OCI-LY7 (cell line): ENCODE measurements at regions not wholly inside any gene's neighbourhood (a gene's known extent, or its start where the extent isn't known, plus 50 kb on each side); places are given as distances from the start of the nearest gene placed in this dataset.

Experiments used
- EZH2phosphoT487 ChIP-seq: fragments of 200-600 bp; sonication (generic); IDR thresholded peaks from 2 replicates; pipeline ENCODE4 v1.6.1; 2018; ENCODE audit warnings: low read depth, borderline replicate concordance, mild to moderate bottlenecking, mixed run types, antibody characterized with exemption, low read length, moderate library complexity, mixed read lengths
- TF ChIP-seq, protein P1 (sequence below): fragments of 200-600 bp; sonication (generic); conservative IDR thresholded peaks from 2 replicates; pipeline ENCODE4 v1.5.1; 2014; ENCODE audit warnings: mild to moderate bottlenecking, antibody characterized with exemption, low read length, moderate library complexity, mixed read lengths

DNA sequence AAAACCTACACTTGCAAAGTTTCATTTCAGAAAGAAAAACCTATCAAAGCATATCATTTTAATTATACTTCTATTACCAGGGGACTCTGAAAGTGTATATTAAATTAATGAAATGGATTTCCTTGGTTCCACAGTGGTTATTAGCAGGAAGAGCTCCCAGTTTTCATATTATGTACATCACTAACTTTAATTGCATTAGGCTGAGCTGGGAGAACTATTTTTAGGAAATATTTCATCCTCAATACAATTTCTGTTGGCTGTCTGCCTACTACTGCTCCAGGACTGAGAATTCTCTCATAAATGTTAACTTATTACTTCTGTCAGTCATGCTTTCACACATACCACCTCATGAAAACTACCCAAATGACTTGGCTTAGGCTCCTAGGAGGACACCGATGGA lies 301.4 kb downstream of the CMPK2 start:
- TF ChIP-seq, protein P1, sequence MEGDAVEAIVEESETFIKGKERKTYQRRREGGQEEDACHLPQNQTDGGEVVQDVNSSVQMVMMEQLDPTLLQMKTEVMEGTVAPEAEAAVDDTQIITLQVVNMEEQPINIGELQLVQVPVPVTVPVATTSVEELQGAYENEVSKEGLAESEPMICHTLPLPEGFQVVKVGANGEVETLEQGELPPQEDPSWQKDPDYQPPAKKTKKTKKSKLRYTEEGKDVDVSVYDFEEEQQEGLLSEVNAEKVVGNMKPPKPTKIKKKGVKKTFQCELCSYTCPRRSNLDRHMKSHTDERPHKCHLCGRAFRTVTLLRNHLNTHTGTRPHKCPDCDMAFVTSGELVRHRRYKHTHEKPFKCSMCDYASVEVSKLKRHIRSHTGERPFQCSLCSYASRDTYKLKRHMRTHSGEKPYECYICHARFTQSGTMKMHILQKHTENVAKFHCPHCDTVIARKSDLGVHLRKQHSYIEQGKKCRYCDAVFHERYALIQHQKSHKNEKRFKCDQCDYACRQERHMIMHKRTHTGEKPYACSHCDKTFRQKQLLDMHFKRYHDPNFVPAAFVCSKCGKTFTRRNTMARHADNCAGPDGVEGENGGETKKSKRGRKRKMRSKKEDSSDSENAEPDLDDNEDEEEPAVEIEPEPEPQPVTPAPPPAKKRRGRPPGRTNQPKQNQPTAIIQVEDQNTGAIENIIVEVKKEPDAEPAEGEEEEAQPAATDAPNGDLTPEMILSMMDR, result no peak
- no peak for TF ChIP-seq EZH2phosphoT487
